ENCODE measurements at regions not wholly inside any gene's neighbourhood (a gene's known extent, or its start where the extent isn't known, plus 50 kb on each side); places are given as distances from the start of the nearest gene placed in this dataset.
A peak's percentile ranks its signal among the peaks of the same experiment; 100 is the strongest.

DNA sequence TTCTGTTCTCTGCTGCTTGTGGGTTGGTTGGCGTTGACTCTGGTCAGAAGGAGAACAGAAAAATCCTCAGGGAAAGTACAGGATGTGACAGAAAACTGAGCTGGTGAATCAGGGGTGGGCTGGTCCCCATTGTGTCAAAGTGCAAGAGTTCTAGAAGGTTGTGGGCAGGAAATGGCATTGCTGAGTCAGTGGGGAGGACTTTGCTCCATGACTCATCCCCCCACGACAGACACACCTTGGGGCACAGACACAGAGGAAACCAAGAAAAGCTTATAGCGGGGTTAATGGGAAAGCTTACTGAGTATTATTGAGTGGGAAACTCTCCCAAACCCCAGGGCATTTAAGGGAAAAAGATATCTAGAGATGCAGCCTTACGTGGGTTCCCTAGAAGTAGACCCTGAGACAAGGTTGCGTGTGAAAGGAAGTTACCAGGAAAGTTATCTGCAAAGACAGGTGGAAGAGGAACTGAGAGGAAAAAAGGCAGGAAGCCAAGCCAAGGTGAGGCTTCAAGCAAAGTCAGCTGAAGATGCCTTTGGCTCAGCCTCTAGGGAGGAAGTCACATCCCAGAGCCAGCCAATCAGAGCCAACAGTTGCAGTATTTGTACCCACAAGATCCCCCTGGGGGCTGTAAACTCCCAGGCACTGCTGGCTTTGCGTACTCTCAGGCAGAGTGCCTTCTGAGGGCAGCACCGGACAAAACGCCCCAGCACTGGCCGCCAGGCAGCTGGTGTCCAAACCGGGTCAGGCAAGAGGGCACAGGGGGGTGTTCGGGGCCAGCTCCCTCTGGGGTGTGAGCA is 86.4 kb downstream of the FOXL1 start:
- no peaks in the 10 kb centered on the region for H3K36me3 ChIP-seq (ENCODE audit: control insufficient read depth in 2 of 2, insufficient read depth in 1 of 2, low read length in 2 of 2)
- H3K4me1 ChIP-seq (ENCODE audit: control insufficient read depth, insufficient read depth, low read length): no peaks in the 10 kb centered on the region
- H3K9me3 ChIP-seq (ENCODE audit: control insufficient read depth, insufficient read depth, low read depth, low read length): no peaks in the 10 kb centered on the region
- no peak overlapping the region for H3K4me3 ChIP-seq (ENCODE audit: low read depth, low read length)
- H3K27ac ChIP-seq (ENCODE audit: extremely low read depth, low read depth, low read length): no peak overlapping the region
- POLR2A ChIA-PET: no interaction called here
- CTCF ChIA-PET: interaction anchor here (0.6 to 1.4 kb wide), 4 partner anchors 27 to 100 kb away, joined by 3 to 7 read pairs (median 4); no protein-coding TSS in a partner anchor
- peak; percentile 39 for TF ChIP-seq ZFHX2 (tag by site-specific recombination; conservative IDR thresholded peaks at IDR 0.05)
- TF ChIP-seq EGR2 (tag by site-specific recombination; IDR thresholded peaks at IDR 0.05; ENCODE audit: low read depth): 0 out of 2 replicates have a peak, but pooled peaks have one; percentile 4
- TF ChIP-seq PATZ1 (tag by site-specific recombination; IDR thresholded peaks at IDR 0.05): no peak
- TF ChIP-seq ZNF311 (tag by site-specific recombination; IDR thresholded peaks at IDR 0.05; ENCODE audit: borderline replicate concordance): no peak

GRCh38 chr16:86665319-86665675 is 86.9 kb downstream of the FOXL1 start:
- no peaks in the 10 kb centered on the region for H3K4me1 ChIP-seq (ENCODE audit: control insufficient read depth, insufficient read depth, low read length)
- TF ChIP-seq MYNN (tag by site-specific recombination; IDR thresholded peaks at IDR 0.05; ENCODE audit: borderline replicate concordance) (no peak), ZFHX2 (tag by site-specific recombination; conservative IDR thresholded peaks at IDR 0.05) (no peak), ZNF529 (tag by site-specific recombination; IDR thresholded peaks at IDR 0.05; ENCODE audit: insufficient replicate concordance) (no peak), WT1 (tag by site-specific recombination; IDR thresholded peaks at IDR 0.05) (no peak), ZNF112 (tag by site-specific recombination; IDR thresholded peaks at IDR 0.05) (peak; percentile 71), BCL11A (tag by site-specific recombination; IDR thresholded peaks at IDR 0.05; ENCODE audit: low read depth) (no peak), ZFP3 (tag by site-specific recombination; IDR thresholded peaks at IDR 0.05; ENCODE audit: low read depth) (no peak), ZNF248 (tag by site-specific recombination; IDR thresholded peaks at IDR 0.05) (no peak), SETDB1 (IDR thresholded peaks at IDR 0.05; ENCODE audit: insufficient read length, low read length) (no peak)
- H3K36me3 ChIP-seq (ENCODE audit: control insufficient read depth in 2 of 2, insufficient read depth in 1 of 2, low read length in 2 of 2): no peaks in the 10 kb centered on the region
- no peaks in the 10 kb centered on the region for H3K9me3 ChIP-seq (ENCODE audit: control insufficient read depth, insufficient read depth, low read depth, low read length)
- no peak overlapping the region for H3K4me3 ChIP-seq (ENCODE audit: low read depth, low read length)
- CTCF ChIA-PET: interaction anchor here (0.9 to 1.4 kb wide), 2 partner anchors 35 to 101 kb away, joined by 4 to 7 read pairs; no protein-coding TSS in a partner anchor
- H3K27ac ChIP-seq (ENCODE audit: extremely low read depth, low read depth, low read length): no peak overlapping the region
- POLR2A ChIA-PET: no interaction called here

GRCh38 chr16:86665929-86666328 is 87.6 kb downstream of the FOXL1 start:
- ChIA-PET POLR2A (no interaction called here), CTCF (interaction anchor here (1.4 kb wide), 1 partner anchor 101 kb away, joined by 4 read pairs; no protein-coding TSS in a partner anchor)
- no peaks in the 10 kb centered on the region for H3K4me1 ChIP-seq (ENCODE audit: control insufficient read depth, insufficient read depth, low read length)
- H3K4me3 ChIP-seq (ENCODE audit: low read depth, low read length): no peak overlapping the region
- no peak overlapping the region for H3K27ac ChIP-seq (ENCODE audit: extremely low read depth, low read depth, low read length)
- H3K9me3 ChIP-seq (ENCODE audit: control insufficient read depth, insufficient read depth, low read depth, low read length): no peaks in the 10 kb centered on the region
- H3K36me3 ChIP-seq (ENCODE audit: control insufficient read depth in 2 of 2, insufficient read depth in 1 of 2, low read length in 2 of 2): no peaks in the 10 kb centered on the region
- TF ChIP-seq ZEB2 (tag by site-specific recombination; IDR thresholded peaks at IDR 0.05) (no peak), ZNF2 (tag by site-specific recombination; IDR thresholded peaks at IDR 0.05) (no peak), ZNF664 (tag by site-specific recombination; IDR thresholded peaks at IDR 0.05) (no peak), HIC1 (tag by site-specific recombination; IDR thresholded peaks at IDR 0.05) (no peak), ZNF146 (tag by site-specific recombination; IDR thresholded peaks at IDR 0.05) (peak; percentile 65)
- TF ChIP-seq, protein P1, sequence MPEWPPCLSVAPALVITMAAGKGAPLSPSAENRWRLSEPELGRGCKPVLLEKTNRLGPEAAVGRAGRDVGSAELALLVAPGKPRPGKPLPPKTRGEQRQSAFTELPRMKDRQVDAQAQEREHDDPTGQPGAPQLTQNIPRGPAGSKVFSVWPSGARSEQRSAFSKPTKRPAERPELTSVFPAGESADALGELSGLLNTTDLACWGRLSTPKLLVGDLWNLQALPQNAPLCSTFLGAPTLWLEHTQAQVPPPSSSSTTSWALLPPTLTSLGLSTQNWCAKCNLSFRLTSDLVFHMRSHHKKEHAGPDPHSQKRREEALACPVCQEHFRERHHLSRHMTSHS (tag by site-specific recombination; IDR thresholded peaks at IDR 0.05): no peak
